Brain pericyte (primary cell): ENCODE measurements at regions not wholly inside any gene's neighbourhood (a gene's known extent, or its start where the extent isn't known, plus 50 kb on each side); places are given as distances from the start of the nearest gene placed in this dataset.

Experiments
- DNase-seq: peaks from one replicate; pipeline ENCODE4 v3.0.0-alpha.2; 2012; ENCODE audit warnings: low read depth, low spot score

DNA sequence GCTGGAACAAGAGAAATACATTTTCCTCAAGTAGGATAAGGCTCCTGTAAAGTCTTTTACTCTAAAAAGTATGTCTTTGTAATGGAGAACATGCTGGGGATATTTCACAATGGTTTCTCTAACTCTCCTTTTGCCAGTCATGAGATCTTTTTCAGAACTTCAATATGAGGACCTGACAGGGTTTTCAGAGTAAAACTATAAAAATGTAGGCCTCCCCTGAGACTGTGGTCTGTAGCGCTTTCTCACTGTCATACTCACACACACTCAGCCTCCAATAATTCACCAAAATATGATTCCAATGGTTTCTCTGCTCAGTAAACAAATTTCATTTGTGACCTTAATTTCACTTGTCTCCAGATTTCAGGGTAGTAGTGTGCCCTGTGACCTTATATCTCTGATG lies 440.1 kb upstream of the PTBP2 start:
- DNase-seq = no peak

- no peak for DNase-seq
Measured at GRCh38 chr1:96290033-96290432, 431.6 kb upstream of the PTBP2 start.

GRCh38 chr1:96290801-96291200 lies 430.8 kb upstream of the PTBP2 start:
- DNase-seq = no peak

DNA sequence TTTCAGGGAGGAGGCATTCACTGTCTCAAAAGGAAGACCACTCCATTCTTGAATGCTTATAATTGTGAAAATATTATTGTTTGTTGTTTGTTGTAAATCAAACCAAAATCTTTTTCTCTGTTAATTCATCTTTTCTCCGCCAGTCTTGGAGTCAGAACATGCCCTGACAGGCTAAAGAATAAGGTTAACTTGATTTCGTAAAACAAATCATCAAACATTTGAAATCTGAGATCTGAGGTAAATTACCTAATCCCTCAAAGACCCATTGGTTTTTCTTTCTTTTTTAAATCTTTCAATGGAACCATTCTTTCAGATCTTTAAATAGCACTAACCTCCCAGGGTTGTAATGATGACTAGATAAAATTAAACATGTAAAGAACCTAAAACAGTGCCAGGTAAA lies 430.1 kb upstream of the PTBP2 start:
- no peak for DNase-seq

GRCh38 chr1:96292141-96292540 lies 429.4 kb upstream of the PTBP2 start:
- no peak for DNase-seq

DNA sequence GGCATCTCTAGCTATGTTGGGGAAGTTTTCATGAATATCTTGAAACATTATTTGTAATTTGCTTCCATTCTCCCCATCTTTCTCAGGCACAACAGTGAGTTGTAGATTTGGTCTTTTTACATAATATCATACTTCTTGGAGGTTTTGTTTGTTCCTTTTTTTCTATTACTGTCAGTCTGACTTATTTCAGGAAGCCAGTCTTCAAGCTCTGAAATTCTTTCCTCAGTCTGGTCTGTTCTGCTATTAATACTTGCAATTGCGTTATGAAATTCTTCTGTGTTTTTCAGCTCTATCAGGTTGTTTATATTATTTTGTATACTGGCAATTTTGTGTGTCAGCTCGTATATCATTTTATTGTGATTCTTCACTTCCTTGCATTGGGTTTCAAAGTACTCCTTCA lies 424.6 kb upstream of the PTBP2 start:
- DNase-seq = no peak

GRCh38 chr1:96306809-96307560 lies 414.6 kb upstream of the PTBP2 start:
- DNase-seq = no peak

DNA sequence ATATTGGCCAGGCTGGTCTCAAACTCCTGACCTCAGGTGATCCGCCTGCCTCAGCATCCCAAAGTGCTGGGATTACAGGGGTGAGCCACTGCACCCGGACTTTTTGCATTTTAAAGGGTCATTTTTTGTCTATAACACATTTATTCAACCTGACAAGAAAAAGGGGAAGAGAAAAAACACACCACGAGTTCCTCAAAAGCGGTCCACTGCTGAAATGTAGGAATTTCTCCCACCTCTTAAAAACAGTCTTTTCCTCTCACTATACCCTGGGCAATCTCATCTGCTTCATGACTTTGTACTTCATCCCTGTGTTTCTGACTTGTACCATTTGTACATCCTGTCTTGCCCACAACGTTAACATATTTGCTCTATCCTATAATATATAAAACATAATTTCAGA lies 413.3 kb upstream of the PTBP2 start:
- no peak for DNase-seq

DNA sequence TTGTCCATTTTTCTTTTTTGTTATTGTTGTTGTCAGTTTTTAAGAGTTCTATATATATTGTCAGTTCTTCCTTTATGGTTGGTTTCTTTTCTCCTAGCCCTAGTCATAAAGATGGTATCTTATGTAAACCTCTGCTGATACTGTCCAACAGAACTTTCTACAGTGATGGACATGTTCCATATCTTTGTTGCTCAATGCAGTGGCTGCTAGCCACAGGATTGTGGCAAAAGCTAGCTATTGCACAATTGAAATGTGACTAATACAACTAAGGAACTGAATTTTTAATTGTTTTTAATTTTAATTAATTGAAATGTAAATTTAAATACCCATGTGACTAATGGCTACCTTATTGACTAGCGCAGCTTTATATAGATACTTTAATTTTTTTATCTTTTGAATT lies 411.8 kb upstream of the PTBP2 start:
- no peak for DNase-seq

GRCh38 chr1:96313216-96313615 lies 408.4 kb upstream of the PTBP2 start:
- peak; percentile 20 for DNase-seq

GRCh38 chr1:96329121-96329520 lies 392.5 kb upstream of the PTBP2 start:
- DNase-seq = no peak

DNA sequence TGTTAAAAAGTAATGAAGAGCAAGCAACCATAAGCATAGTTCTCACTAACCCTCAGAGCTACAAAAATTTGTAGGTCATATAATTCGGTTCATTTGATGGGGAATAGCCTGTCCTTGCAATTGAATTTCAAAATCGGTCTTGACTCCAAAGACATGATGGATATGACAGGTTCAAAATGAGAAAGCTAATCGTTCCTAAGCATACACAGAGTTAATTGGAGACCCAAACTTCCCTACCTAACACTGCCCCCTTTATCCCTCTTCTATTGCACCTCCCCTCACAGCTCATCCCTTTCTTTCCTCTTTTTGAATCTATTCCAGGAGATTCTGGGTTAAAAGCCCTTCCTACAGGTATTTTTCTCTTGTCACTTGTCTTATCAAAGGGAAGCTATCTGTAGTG lies 390.0 kb upstream of the PTBP2 start:
- no peak for DNase-seq

DNA sequence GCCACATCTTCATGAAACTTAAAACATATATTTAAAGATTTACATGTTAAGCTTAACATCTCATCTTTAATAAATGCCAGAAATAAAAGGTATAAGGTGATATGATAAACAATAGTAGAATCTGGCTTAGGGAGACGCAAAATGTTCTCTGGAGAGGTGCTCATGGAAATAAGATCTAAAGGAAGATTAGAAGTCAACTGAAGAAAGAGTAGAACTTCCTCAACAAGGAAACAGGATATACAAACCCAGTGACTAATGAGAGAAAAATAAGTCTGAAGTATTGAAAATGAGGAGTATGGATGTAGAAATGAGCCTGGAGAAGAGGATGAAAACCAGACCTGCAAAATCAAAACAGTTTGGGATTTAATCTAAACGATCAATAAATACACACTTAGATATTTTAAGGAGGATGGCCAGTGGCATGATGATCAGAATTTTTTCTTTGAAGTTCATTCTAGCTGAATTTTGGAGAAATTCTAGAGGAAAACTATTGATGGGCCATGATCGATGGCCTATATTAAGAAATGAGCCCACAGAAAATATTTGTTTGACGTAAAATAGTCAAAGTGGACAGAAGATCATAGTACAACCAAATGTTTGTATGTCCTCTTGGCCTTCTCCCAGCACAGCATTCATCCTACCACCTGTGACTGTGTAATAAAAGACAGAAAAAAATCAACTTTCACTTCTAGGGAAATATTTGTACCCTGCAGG lies 387.9 kb upstream of the PTBP2 start:
- no peak for DNase-seq

GRCh38 chr1:96334236-96334557 lies 387.4 kb upstream of the PTBP2 start:
- no peak for DNase-seq

DNA sequence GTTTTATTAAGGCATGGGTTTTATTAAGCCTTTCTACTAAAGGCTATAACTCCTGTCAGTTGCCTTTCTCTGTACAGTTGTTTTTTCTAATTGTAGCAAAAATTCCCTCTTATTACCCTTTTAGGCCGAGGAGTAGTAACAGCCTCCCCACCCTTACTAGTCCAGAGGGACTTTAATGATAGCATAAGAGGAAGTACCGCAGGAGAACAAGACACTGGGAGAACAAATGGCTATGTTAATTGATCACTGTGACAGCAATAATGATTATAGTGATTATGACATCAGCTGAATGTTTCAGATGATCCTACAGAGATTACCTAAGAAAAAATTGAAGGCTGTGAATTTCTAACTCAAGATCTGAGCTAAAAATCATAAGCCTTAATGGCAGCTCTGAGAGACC lies 383.0 kb upstream of the PTBP2 start:
- DNase-seq = no peak

DNA sequence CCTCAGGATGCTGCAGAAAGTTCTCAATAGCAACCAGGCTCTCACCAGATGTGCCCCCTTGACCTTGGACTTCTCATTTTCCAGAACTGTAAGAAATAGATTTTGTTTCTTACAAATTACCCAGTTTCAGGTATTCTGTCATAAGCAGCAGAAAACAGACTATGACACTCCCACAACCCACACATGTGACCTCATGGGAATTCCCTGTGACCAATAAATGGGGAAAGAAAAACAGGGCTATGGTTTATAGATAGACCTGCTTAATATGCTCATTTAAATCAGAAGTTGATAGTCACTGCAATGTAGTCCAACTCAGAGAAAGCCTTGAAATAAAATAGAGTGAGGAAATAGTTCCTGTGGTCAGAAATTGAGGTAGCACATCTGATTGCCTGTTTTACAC lies 380.9 kb upstream of the PTBP2 start:
- no peak for DNase-seq

GRCh38 chr1:96346719-96347118 lies 374.9 kb upstream of the PTBP2 start:
- no peak for DNase-seq

DNA sequence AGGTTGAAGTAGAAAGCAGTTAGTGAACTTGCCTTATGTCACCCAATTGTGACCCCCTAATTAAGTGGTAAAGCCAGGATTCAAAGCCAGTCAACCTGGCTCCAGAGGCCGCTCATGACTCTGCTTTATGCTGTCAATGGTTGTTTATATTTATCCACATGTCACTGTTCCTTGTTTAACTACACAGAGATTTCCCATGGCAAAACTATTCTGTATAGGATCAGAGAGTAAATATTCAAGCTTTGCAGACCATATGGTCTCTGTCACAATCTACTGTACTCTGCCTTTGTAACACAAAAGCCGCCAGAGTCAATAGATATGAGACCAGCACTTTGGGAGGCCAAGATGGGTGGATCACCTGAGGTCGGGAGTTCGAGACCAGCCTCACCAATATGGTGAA lies 371.7 kb upstream of the PTBP2 start:
- no peak for DNase-seq

- no peak for DNase-seq
Measured at GRCh38 chr1:96352733-96353132, 368.9 kb upstream of the PTBP2 start.

DNA sequence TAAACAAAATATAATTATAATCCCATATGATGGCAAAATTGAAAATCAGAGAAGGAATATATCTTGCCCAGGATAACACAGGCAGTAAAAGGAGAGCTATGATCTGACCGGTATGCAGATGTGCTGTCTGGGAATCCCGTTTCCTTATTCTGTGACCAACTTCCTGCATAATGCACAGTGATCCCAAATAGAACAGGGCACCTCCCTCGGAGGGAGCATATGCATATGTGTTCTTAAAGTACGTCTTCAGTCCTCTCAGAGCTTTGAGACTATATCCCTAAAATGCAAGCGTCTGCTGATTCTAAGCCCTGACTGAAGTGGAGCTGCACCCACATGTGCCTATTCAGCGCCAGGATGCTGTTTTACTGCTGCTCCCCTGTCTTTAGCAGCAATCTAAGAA lies 366.1 kb upstream of the PTBP2 start:
- no peak for DNase-seq

DNA sequence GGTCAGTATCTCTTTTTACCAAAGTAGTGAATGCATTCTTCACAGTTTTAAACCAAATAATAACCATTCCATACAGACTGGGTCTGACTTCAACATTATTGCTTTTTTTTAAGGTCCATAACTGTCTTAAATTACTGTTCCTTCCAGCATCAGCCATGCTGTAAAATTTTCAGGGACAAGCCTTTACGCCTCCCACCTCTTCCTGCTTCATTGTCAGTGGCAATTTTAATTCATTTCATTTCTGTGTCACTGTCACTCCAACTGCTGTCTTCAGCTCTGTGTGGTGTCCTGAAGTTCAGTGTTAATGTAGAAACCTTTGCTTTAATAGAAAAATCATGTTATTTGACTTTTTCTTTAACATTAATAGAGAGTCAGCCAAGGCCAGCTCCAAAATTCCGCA lies 365.6 kb upstream of the PTBP2 start:
- DNase-seq = no peak

DNA sequence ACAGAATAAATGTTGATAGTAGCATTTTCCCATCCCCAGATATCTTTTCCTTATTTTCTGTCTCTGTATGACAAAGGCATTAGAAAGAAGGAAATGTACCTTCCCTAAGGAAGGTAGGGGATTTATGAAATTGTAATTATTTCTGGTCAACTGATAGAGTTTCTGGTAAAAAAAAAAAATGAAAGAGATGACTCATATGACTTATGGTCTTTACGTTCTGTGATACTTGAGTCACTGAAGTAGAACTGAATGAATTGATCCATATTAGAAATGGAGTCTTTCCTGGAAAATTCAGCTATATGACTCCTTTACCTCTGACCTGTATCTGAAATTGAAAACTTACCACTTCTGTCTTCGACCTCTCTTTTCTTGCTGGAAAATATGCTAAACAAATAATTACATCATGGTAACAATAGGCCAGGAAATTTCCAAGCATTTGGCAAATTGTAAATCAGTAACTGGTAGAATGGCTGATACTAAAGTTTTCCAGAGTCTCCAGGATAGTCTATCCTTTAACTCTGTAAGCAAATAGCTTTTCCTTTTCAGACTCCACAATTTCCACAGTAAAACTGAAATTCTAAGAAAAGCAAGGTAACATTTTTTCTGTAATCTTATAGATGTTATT lies 364.3 kb upstream of the PTBP2 start:
- DNase-seq = no peak

- no peak for DNase-seq
Measured at GRCh38 chr1:96358057-96358456, 363.5 kb upstream of the PTBP2 start.
